Upper lobe of left lung (tissue), 4 donors: ENCODE measurements at regions not wholly inside any gene's neighbourhood (a gene's known extent, or its start where the extent isn't known, plus 50 kb on each side); places are given as distances from the start of the nearest gene placed in this dataset.

ENCODE experiments used
- EP300 ChIP-seq, 4 donors: sonication (generic); formaldehyde crosslinking; IDR thresholded peaks; one replicate each; pipeline ENCODE4 v1.5.1; 2017; ENCODE audit warnings: antibody characterized with exemption in 4 of 4, control low read depth in 2 of 4
- POLR2A ChIP-seq, 4 donors: fragments of 450-650 bp; IDR thresholded peaks; one replicate each; pipeline ENCODE4 v1.5.1; 2016 to 2017; ENCODE audit warnings: antibody characterized with exemption in 4 of 4, mild to moderate bottlenecking in 2 of 4
- POLR2AphosphoS5 ChIP-seq, 2 donors: sonication (generic); formaldehyde crosslinking; IDR thresholded peaks; one replicate each; pipeline ENCODE4 v1.5.1; 2017; ENCODE audit warnings: antibody characterized with exemption in 2 of 2
- TF ChIP-seq, protein P1 (sequence below), 6 experiments: fragments of 450-650 bp in 4 of 6; fragments of 200-600 bp in 2 of 6; sonication (generic) in 2 of 6; IDR thresholded peaks; one replicate each; pipeline ENCODE4 v1.5.1; 2016 to 2019; ENCODE audit warnings: antibody characterized with exemption in 6 of 6

DNA sequence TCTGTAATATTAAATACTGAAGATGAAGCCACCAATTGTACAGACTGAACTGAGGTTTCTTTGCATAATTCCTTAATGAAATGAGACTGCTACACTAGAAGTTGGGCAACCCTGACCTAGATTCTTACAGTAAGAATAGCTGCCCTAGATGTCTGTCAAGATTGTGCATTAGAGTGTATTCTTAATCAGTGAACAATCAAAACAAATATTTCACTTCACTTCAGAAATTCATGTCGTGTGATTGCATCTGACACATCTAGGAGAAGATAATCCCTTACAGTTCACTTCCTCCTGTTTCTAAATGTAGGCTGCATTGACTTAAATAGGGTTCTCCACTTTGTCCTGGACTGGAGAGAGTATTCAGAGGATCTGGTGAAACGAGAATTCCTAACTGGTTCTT, 283.1 kb downstream of the HNRNPD start:
- TF ChIP-seq, protein P1, sequence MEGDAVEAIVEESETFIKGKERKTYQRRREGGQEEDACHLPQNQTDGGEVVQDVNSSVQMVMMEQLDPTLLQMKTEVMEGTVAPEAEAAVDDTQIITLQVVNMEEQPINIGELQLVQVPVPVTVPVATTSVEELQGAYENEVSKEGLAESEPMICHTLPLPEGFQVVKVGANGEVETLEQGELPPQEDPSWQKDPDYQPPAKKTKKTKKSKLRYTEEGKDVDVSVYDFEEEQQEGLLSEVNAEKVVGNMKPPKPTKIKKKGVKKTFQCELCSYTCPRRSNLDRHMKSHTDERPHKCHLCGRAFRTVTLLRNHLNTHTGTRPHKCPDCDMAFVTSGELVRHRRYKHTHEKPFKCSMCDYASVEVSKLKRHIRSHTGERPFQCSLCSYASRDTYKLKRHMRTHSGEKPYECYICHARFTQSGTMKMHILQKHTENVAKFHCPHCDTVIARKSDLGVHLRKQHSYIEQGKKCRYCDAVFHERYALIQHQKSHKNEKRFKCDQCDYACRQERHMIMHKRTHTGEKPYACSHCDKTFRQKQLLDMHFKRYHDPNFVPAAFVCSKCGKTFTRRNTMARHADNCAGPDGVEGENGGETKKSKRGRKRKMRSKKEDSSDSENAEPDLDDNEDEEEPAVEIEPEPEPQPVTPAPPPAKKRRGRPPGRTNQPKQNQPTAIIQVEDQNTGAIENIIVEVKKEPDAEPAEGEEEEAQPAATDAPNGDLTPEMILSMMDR (IDR thresholded peaks at IDR 0.05): no peak
- TF ChIP-seq POLR2AphosphoS5 (IDR thresholded peaks at IDR 0.05) (no peak), POLR2A (IDR thresholded peaks at IDR 0.05) (no peak), EP300 (IDR thresholded peaks at IDR 0.05) (no peak)
